CD4-positive, alpha-beta T cell (primary cell): ENCODE measurements at regions not wholly inside any gene's neighbourhood (a gene's known extent, or its start where the extent isn't known, plus 50 kb on each side); places are given as distances from the start of the nearest gene placed in this dataset.

Source experiments
- ATAC-seq: fragments of 200-7000 bp; cut with Tn5 transposase; one replicate; pipeline ENCODE4 v1.10.0; 2022; ENCODE audit warnings: mild to moderate bottlenecking; ENCODE audit not compliant: poor library complexity
- CTCF ChIA-PET: fragments of 350-600 bp; sonication (Branson Sonifier 250); formaldehyde crosslinking; loops from one replicate; lab custom pipeline; 2021; ENCODE audit warnings: antibody characterized with exemption, inconsistent platforms; lab: Charles Lee
- POLR2A ChIA-PET: fragments of 350-600 bp; sonication (Branson Sonifier 250); formaldehyde crosslinking; loops from one replicate; lab custom pipeline; 2021; ENCODE audit warnings: antibody characterized with exemption, inconsistent platforms; lab: Charles Lee
- DNase-seq, 14 experiments: peaks; one replicate each; pipeline ENCODE4 v3.0.0-alpha.2; 2013 to 2020; ENCODE audit warnings: mixed read lengths in 2 of 14
- H3K27ac ChIP-seq, 2 donors: one replicate each; pipeline versions ENCODE4 v1.5.1 to v1.7.0; 2013; ENCODE audit warnings: low read length in 2 of 2, low read depth in 1 of 2, mild to moderate bottlenecking in 1 of 2
- H3K27me3 ChIP-seq, 2 experiments: 1 replicate in 1 of 2; 2 replicates in 1 of 2; pipeline versions ENCODE4 v1.6.1 to v1.7.0; 2013; ENCODE audit warnings: low read length in 2 of 2, control low read depth in 1 of 2, mild to moderate bottlenecking in 1 of 2, moderate library complexity in 1 of 2; ENCODE audit not compliant: insufficient read depth in 2 of 2, control insufficient read depth in 1 of 2
- H3K36me3 ChIP-seq: one replicate; pipeline ENCODE4 v1.6.1; 2013; ENCODE audit warnings: low read length, control low read depth; ENCODE audit not compliant: insufficient read depth
- H3K4me1 ChIP-seq: one replicate; pipeline ENCODE4 v1.6.1; 2013; ENCODE audit warnings: low read length, control low read depth; ENCODE audit not compliant: insufficient read depth
- H3K4me3 ChIP-seq: one replicate; pipeline ENCODE4 v1.5.1; 2013; ENCODE audit warnings: mild to moderate bottlenecking, low read length, moderate library complexity
- H3K9me3 ChIP-seq, 2 experiments: 1 replicate in 1 of 2; 2 replicates in 1 of 2; pipeline versions ENCODE4 v1.6.1 to v1.7.0; 2013; ENCODE audit warnings: low read length in 2 of 2, mild to moderate bottlenecking in 2 of 2, control low read depth in 1 of 2, moderate library complexity in 1 of 2; ENCODE audit not compliant: control insufficient read depth in 1 of 2, insufficient read depth in 1 of 2
- H3K27ac Mint-ChIP-seq: one replicate; pipeline ENCODE4 v1.8.0; 2020; ENCODE audit warnings: mixed read lengths
- H3K27me3 Mint-ChIP-seq: one replicate; pipeline ENCODE4 v1.8.0; 2021; ENCODE audit warnings: mixed read lengths
- H3K36me3 Mint-ChIP-seq: one replicate; pipeline ENCODE4 v1.8.0; 2021; ENCODE audit warnings: low read depth, mixed read lengths
- H3K4me1 Mint-ChIP-seq: one replicate; pipeline ENCODE4 v1.8.0; 2021; ENCODE audit warnings: low read depth, mixed read lengths
- H3K4me3 Mint-ChIP-seq: one replicate; pipeline ENCODE4 v1.8.0; 2020; ENCODE audit warnings: mild to moderate bottlenecking, mixed read lengths
- H3K9me3 Mint-ChIP-seq: one replicate; pipeline ENCODE4 v1.8.0; 2020; ENCODE audit warnings: mixed read lengths
- intact Hi-C, 2 experiments: fragments of 100-400 bp; cut with DNase I in 1 of 2; cut with micrococcal nuclease in 1 of 2; formaldehyde crosslinking; loops; one replicate each; pipeline versions ENCODE4 v1.15.1 to v1.9.0; 2023 to 2025; cut with DNase I, micrococcal nuclease
- TF ChIP-seq, protein P1 (sequence below): fragments of 200-600 bp; IDR thresholded peaks from one replicate; pipeline ENCODE4 v1.8.0; 2022; ENCODE audit warnings: antibody characterized with exemption, mild to moderate bottlenecking

DNA sequence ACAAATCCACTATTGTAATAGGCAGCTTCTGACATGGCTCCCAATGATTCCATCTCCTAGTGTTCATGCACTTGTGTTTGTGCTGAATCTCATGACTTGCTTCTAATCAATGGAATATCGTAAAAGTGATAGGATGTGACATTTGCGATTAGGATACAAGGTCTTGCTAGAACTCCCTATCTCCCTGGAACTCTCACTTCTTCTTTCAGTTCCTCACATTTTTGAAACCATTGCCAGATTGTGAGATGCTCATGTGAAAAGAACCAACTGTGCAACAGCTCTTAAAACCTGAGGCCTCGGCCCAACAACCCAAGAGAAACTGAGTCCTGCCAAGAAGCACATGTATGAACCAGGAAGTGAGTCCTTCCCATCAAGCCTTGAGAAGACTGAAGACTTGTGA lies 226.9 kb upstream of the DTNA start:
- Histone ChIP-seq H3K4me1 (no peaks in the 10 kb centered on the region), H3K9me3 (no peaks in the 10 kb centered on the region), H3K27ac (no peak overlapping the region), H3K27me3 (no peaks in the 10 kb centered on the region), H3K4me3 (no peak overlapping the region), H3K36me3 (no peaks in the 10 kb centered on the region)
- no peak for DNase-seq
- ChIA-PET CTCF (no interaction called here), POLR2A (no interaction called here)
- ATAC-seq: no peak
- intact Hi-C loops: no loop called here
- Mint-ChIP-seq H3K27ac (no peak overlapping the region), H3K36me3 (no peaks in the 10 kb centered on the region), H3K4me3 (no peak overlapping the region), H3K27me3 (no peaks in the 10 kb centered on the region), H3K4me1 (no peaks in the 10 kb centered on the region), H3K9me3 (peaks cover 11% of the 10 kb centered on the region)
- TF ChIP-seq, protein P1, sequence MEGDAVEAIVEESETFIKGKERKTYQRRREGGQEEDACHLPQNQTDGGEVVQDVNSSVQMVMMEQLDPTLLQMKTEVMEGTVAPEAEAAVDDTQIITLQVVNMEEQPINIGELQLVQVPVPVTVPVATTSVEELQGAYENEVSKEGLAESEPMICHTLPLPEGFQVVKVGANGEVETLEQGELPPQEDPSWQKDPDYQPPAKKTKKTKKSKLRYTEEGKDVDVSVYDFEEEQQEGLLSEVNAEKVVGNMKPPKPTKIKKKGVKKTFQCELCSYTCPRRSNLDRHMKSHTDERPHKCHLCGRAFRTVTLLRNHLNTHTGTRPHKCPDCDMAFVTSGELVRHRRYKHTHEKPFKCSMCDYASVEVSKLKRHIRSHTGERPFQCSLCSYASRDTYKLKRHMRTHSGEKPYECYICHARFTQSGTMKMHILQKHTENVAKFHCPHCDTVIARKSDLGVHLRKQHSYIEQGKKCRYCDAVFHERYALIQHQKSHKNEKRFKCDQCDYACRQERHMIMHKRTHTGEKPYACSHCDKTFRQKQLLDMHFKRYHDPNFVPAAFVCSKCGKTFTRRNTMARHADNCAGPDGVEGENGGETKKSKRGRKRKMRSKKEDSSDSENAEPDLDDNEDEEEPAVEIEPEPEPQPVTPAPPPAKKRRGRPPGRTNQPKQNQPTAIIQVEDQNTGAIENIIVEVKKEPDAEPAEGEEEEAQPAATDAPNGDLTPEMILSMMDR: no peak

DNA sequence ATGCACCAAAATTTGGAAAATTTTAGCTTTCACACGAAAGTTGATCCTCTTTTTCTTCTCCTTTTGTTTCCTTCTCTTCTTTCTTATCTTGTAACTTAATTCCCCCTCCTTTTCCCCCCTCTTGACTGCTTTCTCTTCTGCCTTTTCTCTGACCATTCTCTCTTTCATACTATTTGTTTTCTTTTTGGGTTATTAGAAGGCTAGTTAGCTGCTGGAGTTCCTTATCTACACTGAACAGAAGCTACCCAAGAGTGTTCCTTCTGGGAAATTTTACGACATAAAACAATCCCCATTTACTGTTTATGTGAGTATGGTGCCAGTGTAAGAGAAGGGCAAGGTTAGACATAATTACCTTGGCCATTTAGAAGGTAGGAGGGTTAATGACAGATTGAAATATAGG lies 218.4 kb upstream of the DTNA start:
- Mint-ChIP-seq H3K4me3 (no peak overlapping the region), H3K36me3 (no peaks in the 10 kb centered on the region), H3K9me3 (peaks cover 3% of the 10 kb centered on the region), H3K4me1 (no peaks in the 10 kb centered on the region), H3K27ac (no peak overlapping the region), H3K27me3 (peaks cover 47% of the 10 kb centered on the region)
- no peak for ATAC-seq
- CTCF ChIA-PET: no interaction called here
- POLR2A ChIA-PET: no interaction called here
- H3K4me1 ChIP-seq: no peaks in the 10 kb centered on the region
- H3K9me3 ChIP-seq: peaks cover 0 to 4% of the 10 kb centered on the region in 2 experiments
- intact Hi-C loops: no loop called here
- TF ChIP-seq, protein P1: no peak
- H3K36me3 ChIP-seq: no peaks in the 10 kb centered on the region
- DNase-seq: no peak
- no peak overlapping the region for H3K27ac ChIP-seq
- H3K4me3 ChIP-seq: no peak overlapping the region
- H3K27me3 ChIP-seq: peaks cover 5 to 9% of the 10 kb centered on the region in 2 experiments

DNA sequence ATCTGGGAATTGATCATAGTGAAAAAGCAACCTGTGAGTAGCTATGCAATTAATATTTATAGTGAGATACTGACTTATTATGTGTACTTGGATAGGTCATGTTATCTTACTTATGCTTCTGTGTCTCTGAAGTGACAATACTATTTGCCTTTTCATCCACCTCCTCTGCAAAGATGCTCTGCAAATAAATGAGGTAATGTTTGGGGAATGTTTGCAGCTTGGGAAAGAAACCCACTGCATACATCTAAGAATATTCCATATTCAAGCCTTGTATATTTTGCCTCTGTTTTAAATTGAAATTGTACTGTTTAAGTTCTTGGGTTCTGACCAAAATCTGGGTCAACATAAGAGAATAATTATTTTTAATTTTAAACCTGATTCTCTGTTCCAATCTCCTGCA lies 217.4 kb upstream of the DTNA start:
- no peak for DNase-seq
- TF ChIP-seq, protein P1: no peak
- Histone ChIP-seq H3K27me3 (peaks cover 5 to 9% of the 10 kb centered on the region in 2 experiments), H3K9me3 (peaks cover 0 to 4% of the 10 kb centered on the region in 2 experiments), H3K4me1 (no peaks in the 10 kb centered on the region), H3K4me3 (no peak overlapping the region), H3K36me3 (no peaks in the 10 kb centered on the region), H3K27ac (no peak overlapping the region)
- ChIA-PET POLR2A (no interaction called here), CTCF (no interaction called here)
- H3K27me3 Mint-ChIP-seq: peaks cover 52% of the 10 kb centered on the region
- H3K27ac Mint-ChIP-seq: no peak overlapping the region
- no peak overlapping the region for H3K4me3 Mint-ChIP-seq
- ATAC-seq: no peak
- no peaks in the 10 kb centered on the region for H3K36me3 Mint-ChIP-seq
- peaks cover 3% of the 10 kb centered on the region for H3K9me3 Mint-ChIP-seq
- intact Hi-C loops: no loop called here
- H3K4me1 Mint-ChIP-seq: no peaks in the 10 kb centered on the region
